GM19452 (cell line): ENCODE measurements at regions not wholly inside any gene's neighbourhood (a gene's known extent, or its start where the extent isn't known, plus 50 kb on each side); places are given as distances from the start of the nearest gene placed in this dataset.
"Not testable (repeated sequence)": the region's sequence is repeated elsewhere in the genome, so short reads cannot be mapped to it uniquely, and the experiment has no call there.

Source experiments
- ATAC-seq: cut with Tn5 transposase; IDR thresholded peaks from one replicate; pipeline ENCODE4 v1.9.1; 2021; ENCODE audit not compliant: unreplicated experiment

DNA sequence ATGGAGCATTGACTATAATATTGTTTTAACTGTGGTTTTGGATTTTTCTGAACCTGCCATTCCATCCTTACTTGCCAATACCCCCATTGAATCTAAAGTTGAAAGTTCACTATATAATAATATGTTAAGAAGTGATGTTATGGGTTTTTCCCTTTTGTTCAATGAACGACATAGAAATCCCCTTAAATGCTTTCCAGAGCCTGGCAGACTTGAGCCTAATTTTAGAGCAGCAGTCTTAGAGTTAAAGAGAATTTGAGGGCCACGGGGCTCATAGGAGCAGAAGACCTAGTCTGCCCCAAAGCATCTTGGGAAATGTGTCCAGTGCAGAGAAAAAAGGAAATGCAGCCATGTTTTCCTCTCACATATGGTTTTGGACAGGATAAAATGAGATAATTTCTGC lies 146.1 kb upstream of the SLC44A1 start:
- no peak for ATAC-seq

DNA sequence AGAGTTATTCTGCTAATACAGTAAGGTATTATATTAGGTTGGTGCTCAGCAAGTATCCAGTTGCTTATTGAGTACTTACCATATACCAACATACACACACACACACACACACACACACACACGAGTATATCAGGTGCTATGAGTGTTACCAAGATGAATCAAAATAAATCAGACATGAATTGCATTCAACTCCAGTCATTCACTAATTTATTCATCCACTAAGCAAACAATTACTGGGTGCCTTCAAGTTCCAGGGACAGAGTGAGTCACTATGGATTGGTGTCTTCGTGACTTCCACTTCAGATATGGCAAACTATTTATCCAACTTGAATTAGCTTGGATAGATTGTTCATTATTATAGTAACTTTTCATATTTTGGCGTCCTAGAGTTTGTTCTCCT lies 140.7 kb upstream of the SLC44A1 start:
- no peak for ATAC-seq

DNA sequence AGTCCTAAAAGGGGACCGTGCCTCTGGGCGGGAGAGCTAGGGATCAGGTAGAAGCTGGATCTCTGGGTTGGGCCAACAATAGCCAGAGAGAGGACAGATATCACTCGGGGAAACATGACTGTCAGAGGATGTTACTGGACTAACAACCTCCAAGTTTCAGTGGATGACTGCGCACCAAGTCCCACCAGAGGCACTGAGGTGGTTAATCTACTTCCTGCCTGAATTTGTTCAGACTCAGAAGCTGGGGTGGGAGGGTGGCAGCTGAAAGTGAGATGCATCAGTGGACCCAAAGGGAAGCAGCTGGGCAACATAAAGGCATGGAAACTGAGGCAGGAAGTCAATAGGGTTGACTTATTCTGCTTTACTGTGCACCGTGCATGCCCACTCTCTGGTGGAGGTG lies 130.1 kb upstream of the SLC44A1 start:
- peak; percentile 76 for ATAC-seq

DNA sequence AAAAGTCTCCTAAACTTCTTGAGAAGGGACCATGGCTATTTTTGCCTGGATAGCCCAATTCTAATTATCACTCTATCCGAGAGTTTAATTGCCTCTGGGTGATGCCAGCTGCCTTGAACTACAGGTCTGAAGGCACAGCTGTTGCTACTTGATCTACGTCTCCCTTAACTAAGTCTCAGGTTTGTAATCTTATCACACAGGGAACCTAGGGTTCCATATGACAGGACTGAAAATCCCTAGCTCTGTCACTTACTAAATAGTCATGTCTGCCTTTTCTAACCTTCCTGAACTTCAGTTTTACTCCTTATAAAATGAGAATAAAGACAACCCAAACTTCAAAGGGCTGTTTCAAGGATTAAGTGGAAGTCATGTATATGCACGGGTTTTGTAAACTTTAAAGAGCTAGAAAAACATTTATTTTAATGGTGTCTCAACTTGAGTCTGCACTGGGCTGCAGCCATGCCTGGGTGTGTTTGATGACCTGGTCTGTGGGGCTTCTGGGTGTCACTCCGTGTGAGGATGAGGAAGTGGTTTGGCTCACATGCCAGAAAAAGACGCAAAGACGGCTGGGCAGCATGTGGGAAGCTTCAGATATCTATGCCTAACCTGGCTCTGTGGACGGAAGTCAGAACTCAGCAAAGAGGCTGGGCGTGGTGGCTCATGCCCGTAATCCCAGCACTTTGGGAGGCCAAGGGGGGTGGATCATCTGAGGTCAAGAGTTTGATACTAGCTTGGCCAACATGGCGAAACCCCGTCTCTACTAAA lies 129.3 kb upstream of the SLC44A1 start:
- ATAC-seq: peak; percentile 77

DNA sequence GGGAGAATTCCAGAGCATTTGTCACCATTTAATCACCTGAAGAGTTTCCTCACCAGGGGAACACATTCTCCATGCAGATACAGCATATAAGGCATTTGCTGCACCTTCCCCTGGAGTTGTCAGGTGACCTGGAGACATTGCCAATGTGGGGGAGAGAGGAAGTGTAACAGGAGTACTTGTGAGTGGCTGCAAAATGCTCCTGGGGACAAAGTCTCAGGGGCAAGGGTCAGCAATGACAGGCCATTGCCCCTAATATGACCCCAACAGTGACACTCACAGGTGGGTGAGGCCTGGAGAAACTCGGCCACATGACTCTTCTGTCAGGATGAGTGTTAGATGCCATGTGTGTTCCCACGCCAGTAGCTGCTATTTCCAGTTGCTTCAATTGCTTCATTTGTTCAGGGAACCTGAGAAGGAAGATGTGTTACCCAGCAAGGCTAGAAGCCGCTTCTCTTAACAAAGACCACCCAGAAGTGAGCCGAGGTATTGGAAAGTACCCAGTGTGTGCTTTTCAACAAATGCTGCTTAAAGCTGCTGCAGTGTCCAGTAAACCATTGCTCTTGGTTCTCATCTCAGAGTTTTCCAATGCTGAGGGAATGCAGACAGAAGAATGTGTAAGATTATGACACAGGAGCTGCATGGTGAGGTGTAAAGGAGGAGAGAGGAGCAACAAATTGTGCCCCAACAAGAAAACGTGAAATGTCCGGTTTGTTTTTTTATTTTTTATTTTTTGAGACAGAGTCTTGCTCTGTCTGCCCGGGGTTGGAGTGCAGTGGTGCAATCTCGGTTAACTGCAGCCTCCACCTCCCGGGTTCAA lies 128.2 kb upstream of the SLC44A1 start:
- no peak for ATAC-seq

DNA sequence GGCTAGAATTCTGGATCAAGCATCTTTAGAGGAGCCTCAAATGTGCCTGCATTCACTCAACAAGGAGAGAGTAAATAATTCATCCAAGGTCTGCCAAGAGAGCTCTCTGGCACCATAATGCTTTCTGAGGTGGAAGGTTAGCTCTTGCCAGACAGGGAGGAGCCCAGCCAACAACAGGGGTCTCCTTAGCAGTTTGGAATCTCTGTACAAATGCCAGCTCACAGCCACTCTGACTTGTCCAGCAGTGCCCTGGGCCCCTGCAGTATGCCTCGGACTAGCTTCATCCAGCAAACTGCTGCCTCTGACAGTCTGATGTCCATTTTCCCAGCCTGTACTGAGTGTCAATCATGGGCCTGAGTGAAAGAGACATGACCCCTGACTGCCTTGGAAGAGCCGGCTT lies 127.2 kb upstream of the SLC44A1 start:
- no peak for ATAC-seq

DNA sequence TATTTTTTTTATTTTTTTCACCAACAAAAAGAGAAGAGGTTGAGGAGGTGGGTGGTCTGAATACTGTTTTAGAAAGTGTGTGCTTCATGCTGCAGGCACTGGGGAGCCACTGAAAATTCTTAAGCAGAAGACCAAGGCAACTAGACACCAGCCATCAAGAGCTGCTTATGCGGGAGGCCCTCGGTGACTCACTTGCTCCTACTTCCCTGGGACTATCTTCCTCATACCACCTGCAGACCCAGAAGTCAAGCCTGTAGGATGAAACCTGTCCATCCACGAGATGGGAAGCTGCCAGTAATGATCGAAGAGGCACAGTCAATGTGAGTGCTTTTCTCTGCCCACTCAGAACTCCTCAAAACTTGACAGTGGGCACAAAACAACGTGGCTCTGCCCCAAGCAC lies 125.8 kb upstream of the SLC44A1 start:
- ATAC-seq: no peak

DNA sequence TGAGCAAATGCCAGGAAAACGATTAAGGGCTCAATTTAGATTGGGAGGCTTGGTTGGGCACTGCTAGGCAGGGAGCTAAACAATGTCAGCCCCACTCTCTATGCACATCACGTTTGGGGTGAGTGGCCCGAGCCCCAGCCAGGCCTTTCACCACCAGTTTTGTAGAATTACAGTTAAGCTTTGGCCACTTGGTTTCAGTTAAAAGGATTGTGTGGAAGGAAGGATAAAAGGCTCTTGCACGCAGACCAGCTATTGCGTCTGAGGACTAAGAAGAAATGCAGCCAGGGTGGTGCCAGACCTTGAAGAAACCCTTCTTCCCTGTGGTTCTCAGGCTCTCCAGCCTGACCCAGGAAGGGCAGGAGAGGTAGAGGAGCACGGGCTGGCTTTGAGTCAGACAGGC lies 125.3 kb upstream of the SLC44A1 start:
- no peak for ATAC-seq

DNA sequence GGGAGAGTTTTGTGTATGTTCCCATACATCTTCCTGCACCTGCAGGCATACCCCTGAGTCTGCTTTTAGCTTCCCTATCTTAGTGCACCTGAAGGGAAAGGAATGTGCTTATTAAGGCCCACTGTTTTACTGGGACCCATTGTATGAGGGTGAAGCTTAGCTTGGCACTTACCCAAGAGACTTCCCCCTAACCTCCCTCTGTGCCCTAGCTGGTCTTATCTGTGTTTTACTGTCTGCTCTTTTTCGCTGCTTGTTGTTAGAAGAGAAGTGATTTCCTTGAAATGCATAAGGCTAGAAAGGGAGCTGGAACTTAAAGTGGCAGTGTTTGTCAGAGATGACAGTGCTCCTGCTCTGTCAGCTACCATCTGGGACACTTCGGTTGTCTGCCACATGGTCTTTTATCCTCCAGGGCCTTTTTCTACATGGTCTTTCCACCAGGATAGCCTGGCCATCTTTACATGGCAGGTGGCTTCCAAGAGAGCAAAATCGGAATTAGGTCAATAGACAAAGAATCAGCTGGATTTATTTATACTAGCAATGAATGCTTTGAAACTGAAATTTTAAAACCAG lies 122.5 kb upstream of the SLC44A1 start:
- no peak for ATAC-seq

DNA sequence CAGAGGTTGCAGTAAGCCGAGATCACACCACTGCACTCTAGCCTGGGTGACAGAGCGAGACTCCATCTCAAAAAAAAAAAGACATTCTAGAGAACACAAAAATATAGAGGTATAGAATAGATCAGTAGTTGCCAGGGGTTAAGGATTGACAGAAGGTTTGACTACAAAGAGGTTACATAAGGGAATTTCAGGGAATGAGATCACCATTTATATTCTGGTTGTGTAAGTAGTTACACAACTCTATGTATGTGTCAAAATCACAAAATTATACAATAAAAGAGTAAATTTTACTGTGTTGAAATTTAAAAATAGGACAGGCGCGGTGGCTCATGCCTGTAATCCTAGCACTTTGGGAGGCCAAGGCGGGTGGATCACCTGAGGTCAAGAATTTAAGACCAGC lies 119.9 kb upstream of the SLC44A1 start:
- ATAC-seq: not testable (repeated sequence)

DNA sequence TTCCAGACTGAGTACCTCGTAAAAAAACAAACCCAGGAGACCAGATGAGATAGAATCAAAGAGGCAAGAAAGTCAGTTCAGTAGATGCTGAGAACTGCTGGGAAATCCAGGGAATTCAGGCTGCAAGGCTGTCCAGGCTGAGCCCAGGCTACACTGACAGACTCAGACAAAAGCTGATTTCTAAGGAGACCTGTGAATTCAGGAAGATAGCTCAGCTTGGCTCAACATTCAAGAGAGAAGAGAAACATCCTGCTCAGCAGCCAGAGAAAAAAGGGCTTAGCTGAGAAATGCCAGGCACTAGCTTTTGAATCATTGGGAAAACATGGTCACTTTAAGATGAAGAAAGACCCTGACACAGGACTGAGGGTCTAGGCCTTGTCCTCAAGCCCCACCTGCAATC lies 118.2 kb upstream of the SLC44A1 start:
- no peak for ATAC-seq

DNA sequence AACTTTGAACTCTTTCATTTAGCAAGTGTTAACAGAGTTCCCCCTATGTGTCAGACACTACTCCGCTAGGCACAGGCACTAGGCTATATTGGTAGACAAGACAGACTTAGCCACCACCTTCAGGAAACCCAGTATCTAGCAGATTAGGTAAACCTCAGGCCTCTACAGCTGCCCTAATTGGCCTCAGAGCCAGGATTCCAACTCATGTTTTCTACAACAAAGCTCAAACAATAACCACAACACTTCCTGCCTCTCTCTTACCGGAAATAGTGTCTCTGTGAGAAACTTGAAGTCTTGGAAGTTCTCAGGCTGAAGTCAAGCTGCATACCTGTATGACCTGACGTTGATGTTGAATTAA lies 116.6 kb upstream of the SLC44A1 start:
- peak; percentile 100 for ATAC-seq

DNA sequence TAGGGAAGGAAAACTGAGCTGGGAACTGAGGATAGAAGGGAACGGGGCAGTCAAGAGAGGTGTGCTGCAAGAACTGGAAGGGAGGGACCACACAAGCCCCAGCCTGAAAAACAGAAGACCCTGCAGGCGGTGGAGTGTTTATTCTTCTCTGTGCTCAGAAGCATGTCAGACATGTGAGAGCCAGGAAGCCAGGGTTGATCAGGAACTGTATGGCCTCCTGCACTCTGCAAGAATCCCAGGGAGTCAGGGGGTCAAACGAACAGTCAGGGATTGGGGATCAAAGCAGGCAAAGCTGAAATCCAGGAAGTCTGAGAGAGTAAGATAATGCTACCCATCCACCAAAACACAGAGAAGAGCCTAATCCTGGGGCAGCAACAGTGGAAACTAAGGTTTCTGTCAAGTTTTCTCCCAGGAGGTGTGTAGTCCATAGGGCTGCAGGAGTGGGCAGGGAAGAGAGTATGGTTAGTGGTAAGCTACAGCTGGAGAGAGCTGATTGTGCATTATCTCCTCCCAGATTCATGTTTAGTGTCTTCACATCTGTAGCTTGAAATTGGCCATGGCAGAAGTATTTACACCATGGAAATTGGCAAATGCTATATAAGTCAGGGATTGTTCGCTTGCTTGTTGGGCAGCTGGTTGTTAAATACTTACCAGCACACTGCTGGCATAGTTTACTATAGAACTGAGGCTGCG lies 115.4 kb upstream of the SLC44A1 start:
- ATAC-seq: no peak

DNA sequence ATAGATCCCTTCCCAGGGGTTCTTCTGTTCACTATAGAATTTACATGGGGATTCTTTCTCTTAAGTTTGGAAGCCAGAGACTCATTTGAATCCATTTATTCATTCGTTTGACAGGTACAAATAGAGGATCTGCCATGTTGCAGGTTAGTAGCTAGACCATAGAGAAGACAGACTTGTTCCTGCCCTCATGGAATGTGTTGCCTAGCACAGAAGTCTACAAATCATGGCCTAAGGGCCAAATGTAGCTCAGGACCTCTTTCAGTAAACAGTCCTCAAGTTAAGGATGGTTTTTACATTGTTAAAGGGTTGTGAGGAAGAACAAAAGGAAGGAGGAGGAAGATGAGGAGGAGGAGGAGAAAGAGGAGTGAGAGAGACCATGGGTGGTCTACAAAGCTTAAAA lies 114.7 kb upstream of the SLC44A1 start:
- ATAC-seq: no peak

DNA sequence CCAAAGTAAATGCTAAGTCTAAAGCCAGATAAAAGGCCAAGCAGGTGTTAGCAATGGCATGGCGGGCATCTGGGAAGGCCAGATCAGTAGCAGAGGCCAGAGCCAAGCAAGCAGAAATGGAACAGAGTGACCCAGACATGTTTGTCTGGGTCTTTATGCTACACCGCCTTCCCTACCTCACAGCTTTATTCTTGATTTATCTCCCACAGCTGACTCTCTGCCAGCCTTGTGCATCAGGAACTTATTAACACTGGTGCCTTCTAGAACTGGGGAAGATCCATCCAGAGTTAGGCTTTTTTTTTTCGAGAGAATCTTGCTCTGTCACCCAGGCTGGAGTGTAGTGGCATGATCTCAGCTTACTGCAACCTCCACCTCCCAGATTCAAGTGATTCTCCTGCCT lies 112.5 kb upstream of the SLC44A1 start:
- no peak for ATAC-seq

DNA sequence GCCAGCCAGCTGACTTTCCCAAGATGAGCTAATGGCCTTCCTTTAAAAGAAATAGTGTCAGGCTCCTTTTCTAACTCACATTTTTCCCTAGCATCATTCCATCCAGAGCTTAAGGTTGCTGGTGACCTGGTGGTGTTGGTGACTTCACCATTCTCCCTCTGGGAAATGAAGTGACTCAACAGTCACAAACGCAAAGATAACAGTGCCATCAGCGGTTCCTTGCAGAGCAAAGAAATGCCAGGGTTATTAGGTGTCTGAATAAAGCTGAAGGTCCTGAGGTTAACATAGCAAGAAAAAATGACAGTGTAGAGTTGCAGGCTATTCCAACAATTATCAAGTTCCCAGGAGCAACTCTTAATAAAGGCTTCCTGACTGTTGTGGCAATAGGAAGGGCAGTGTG lies 111.8 kb upstream of the SLC44A1 start:
- no peak for ATAC-seq

DNA sequence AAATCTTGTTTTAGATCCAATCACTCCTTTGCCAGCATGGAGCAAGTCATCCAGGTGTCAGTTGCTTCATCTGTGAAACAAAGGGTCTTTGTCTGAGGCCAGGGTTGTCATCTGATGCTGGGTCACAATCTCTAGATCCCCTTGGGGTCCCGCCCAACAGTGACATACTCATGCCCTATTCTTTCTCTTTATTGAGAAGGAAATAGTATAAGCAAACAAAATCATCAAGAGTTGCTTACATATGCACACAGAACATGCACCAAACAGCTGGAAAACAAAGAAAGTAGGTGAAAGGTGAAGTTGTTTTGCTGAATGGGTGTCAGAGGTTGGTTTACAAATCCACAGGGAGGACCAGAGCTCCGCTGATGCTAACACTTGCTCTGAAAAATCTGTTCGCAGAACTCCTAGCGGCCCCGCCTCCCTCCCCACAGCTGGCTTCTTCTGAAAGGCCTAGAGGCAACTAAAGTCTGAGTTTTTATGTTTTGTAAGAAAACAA lies 106.1 kb upstream of the SLC44A1 start:
- ATAC-seq: no peak

DNA sequence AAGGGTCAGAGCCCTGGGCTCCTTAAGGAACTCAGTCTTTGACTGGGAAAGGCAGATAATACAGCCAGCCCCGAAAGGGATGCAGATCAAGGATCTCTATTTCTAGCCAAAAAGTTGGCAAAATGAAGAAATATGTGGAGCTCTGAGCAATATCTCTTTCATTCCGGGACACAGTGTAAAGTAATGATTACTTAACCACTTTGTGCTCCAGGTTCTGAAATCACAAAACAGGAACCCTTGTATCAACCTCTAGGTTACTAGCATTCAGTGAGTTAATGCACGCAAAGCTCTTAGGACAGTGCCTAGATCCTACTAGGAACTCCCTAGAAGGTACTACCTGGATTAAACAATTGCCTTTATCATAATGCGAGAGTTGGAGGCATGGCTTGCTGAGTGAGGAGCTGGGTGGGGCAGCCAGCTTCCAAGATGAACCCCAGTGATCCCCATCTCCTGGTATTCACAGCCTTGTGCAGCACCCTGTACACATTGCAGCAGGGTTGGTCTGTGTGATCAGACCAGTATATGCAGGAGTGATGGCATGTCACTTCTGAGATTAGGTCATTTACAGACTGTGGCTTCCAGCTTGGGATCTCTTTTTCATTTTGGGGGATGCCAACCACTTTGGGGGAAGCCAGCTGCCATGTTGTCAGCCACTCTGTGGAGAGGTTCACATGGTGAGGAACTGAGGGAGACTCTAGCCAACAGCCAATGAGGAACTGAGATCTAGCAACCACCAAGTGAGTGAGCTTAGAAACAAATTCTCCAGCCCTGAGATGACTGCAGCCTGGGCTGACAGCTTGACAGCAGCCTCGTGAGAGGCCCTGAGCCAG lies 103.1 kb upstream of the SLC44A1 start:
- ATAC-seq: peak; percentile 89

DNA sequence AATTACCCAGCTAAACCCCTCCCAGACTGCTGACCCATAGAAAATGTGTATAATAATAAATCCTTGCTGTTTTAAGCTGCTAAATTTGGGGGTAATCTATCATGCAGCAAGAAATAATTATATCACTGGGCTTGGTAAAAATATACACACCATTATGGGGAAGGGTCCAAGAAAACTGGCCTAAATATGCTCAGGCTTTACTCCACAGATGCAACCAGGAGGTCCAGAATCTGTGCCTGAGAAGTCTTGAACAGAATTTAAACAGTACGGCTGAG lies 102.5 kb upstream of the SLC44A1 start:
- ATAC-seq: no peak

DNA sequence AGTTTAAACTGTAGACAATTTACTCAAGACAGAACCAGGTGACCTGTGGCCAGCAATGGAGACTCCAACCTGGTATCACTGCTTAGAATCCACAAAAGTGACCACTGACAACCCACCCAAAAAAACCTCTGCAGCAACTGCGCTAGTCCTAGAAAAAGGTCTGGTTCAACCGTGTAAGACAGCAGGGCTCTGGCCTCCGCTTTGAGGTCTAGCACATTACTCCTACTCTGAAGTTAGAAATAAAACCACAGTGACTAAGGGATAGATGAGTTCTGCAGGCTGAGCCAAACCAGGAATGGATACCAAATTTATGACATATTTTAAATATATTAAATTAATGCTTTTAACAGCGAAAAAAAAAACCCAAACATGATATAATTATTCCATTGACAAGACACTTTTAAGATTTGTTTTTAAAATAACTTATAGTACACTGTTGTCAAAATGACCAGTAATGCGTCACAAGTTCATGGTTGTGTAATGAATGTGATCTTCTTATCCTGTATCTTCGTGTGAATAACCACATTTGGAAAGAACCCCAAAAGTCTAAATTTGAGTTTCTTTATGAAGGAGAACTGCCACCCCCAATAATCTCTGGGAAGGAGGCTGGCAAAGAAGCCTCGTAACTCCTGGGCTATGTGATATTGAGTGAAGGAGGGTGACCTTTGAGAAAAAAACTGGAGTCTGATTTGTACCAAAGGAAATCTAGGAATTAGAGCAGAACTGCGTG lies 101.9 kb upstream of the SLC44A1 start:
- ATAC-seq: no peak
